ENCODE measurements at regions not wholly inside any gene's neighbourhood (a gene's known extent, or its start where the extent isn't known, plus 50 kb on each side); places are given as distances from the start of the nearest gene placed in this dataset.
A peak's percentile ranks its signal among the peaks of the same experiment; 100 is the strongest.
"Not testable (repeated sequence)": the region's sequence is repeated elsewhere in the genome, so short reads cannot be mapped to it uniquely, and the experiment has no call there.

DNA sequence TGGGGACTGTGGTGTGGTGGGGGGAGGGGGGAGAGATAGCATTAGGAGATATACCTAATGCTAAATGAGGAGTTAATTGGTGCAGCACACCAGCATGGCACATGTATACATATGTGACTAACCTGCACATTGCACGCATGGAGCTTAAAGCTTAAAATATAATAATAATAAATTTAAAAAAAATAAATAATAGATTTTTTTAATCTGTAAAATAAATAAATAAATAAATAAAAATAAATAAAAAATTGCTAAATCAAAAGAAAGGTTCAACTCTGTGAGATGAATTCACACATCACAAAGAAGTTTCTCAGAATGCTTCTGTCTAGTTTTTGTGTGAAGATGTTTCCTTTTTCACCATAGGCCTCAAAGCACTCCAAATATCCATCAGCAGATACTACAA is 1793.7 kb downstream of the UQCRFS1 start:
- not testable (repeated sequence) for H3K4me1 Mint-ChIP-seq (ENCODE audit: unreplicated experiment); H3K36me3 Mint-ChIP-seq; H3K4me3 Mint-ChIP-seq; DNase-seq (ENCODE audit: extremely low spot score, unreplicated experiment); H3K27me3 Mint-ChIP-seq; H3K27ac Mint-ChIP-seq
- peaks cover 12% of the 10 kb centered on the region for H3K9me3 Mint-ChIP-seq

DNA sequence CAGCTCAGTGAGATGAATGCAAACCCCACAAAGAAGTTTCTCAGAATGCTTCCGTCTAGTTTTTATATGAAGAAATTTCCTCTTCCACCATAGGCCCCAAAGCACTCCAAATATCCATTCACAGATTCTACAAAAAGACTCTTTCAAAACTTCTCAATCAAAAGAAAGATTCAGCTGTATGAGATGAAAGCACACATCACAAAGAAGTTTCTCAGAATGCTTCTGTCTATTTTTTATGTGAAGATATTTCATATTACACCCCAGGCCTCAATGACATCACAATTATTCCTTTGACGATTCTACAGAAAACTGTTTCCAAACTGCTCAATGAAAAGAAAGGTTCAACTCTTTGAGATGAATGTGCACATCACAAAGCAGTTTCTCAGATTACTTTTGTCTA is 1819.4 kb downstream of the UQCRFS1 start:
- Mint-ChIP-seq H3K27me3 (no peaks in the 10 kb centered on the region), H3K9me3 (peaks cover 26% of the 10 kb centered on the region), H3K36me3 (no peaks in the 10 kb centered on the region), H3K4me3 (no peak overlapping the region), H3K27ac (no peak overlapping the region), H3K4me1 (ENCODE audit: unreplicated experiment) (no peaks in the 10 kb centered on the region)
- DNase-seq (ENCODE audit: extremely low spot score, unreplicated experiment) = no peak
- no peak for TF ChIP-seq CTCF (conservative IDR thresholded peaks at IDR 0.05)

DNA sequence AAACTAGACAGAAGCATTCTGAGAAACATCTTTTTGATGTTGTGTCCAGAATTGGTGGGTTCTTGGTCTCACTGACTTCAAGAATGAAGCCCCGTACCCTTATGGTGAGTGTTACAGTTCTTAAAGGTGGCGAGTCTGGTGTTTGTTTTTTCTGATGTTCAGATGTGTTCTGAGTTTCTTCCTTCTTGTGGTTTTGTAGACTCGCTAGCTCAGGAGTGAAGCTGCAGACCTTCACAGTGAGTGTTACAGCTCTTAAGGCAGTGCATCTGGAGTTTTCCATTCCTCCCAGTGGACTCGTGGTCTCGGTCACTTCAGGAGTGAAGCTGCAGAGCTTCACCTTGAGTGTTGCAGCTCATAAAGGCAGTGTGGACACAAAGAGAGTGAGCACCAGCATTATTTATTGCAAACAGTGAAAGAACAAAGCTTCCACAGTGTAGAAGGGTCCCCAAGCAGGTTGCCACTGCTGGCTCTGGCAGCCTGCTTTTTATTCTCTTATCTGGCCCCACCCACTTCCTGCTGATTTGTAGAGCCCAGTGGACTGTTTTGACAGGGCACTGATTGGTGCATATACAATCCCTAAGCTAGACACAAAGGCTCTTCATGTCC is 1820.8 kb downstream of the UQCRFS1 start:
- Mint-ChIP-seq H3K4me1 (ENCODE audit: unreplicated experiment) (no peaks in the 10 kb centered on the region), H3K27me3 (no peaks in the 10 kb centered on the region), H3K4me3 (no peak overlapping the region), H3K36me3 (no peaks in the 10 kb centered on the region), H3K27ac (no peak overlapping the region), H3K9me3 (peaks cover 29% of the 10 kb centered on the region)
- no peak for TF ChIP-seq CTCF (conservative IDR thresholded peaks at IDR 0.05)
- DNase-seq (ENCODE audit: extremely low spot score, unreplicated experiment) = peak; percentile 31

GRCh38 chr19:27379306-27379705 is 1833.6 kb downstream of the UQCRFS1 start:
- H3K27ac Mint-ChIP-seq; H3K36me3 Mint-ChIP-seq; H3K27me3 Mint-ChIP-seq; H3K4me3 Mint-ChIP-seq; DNase-seq (ENCODE audit: extremely low spot score, unreplicated experiment); H3K4me1 Mint-ChIP-seq (ENCODE audit: unreplicated experiment): not testable (repeated sequence)
- peaks cover 30% of the 10 kb centered on the region for H3K9me3 Mint-ChIP-seq

- H3K36me3 Mint-ChIP-seq = not testable (repeated sequence)
- H3K9me3 Mint-ChIP-seq = peaks cover 43% of the 10 kb centered on the region
Observed at GRCh38 chr19:27369603-27370002, 1843.3 kb downstream of the UQCRFS1 start.

GRCh38 chr19:27362438-27362837 is 1850.5 kb downstream of the UQCRFS1 start:
- not testable (repeated sequence) for H3K4me3 Mint-ChIP-seq; H3K27me3 Mint-ChIP-seq; DNase-seq (ENCODE audit: extremely low spot score, unreplicated experiment); H3K4me1 Mint-ChIP-seq (ENCODE audit: unreplicated experiment); H3K27ac Mint-ChIP-seq; H3K36me3 Mint-ChIP-seq
- peaks cover 51% of the 10 kb centered on the region for H3K9me3 Mint-ChIP-seq

More at GRCh38 chr19:27369603-27370002, 1843.3 kb downstream of the UQCRFS1 start:
- H3K4me1 Mint-ChIP-seq (ENCODE audit: unreplicated experiment); H3K27me3 Mint-ChIP-seq; DNase-seq (ENCODE audit: extremely low spot score, unreplicated experiment); H3K27ac Mint-ChIP-seq; H3K4me3 Mint-ChIP-seq: not testable (repeated sequence)

GRCh38 chr19:27355581-27355980 is 1857.4 kb downstream of the UQCRFS1 start:
- not testable (repeated sequence) for H3K27ac Mint-ChIP-seq; H3K27me3 Mint-ChIP-seq; H3K4me3 Mint-ChIP-seq; H3K4me1 Mint-ChIP-seq (ENCODE audit: unreplicated experiment); H3K36me3 Mint-ChIP-seq; DNase-seq (ENCODE audit: extremely low spot score, unreplicated experiment)
- H3K9me3 Mint-ChIP-seq = peaks cover 43% of the 10 kb centered on the region
